GM12878 (cell line): ENCODE measurements at regions not wholly inside any gene's neighbourhood (a gene's known extent, or its start where the extent isn't known, plus 50 kb on each side); places are given as distances from the start of the nearest gene placed in this dataset.

ENCODE experiments used
- ATAC-seq: fragments of 200-7000 bp; cut with Tn5 transposase; 3 replicates; pipeline ENCODE4 v1.9.1; 2020; ENCODE audit warnings: mild to moderate bottlenecking, moderate library complexity
- BruUV-seq: library from RNA; stranded (reverse); fragments of 400-500 nt; replicated peaks from 2 replicates; lab custom pipeline; 2021; lab: Mats Ljungman, UMichigan
- CTCF ChIA-PET: fragments of 300-600 bp; sonication (Branson Sonifier 250); formaldehyde crosslinking; extraction: SDS; loops from one replicate; lab custom pipeline; 2021; ENCODE audit warnings: inconsistent platforms; lab: Yijun Ruan, JAX
- POLR2A ChIA-PET: fragments of 350-600 bp; formaldehyde crosslinking; extraction: SDS; loops from one replicate; lab custom pipeline; 2021; ENCODE audit warnings: inconsistent platforms; lab: Charles Lee
- RAD21 ChIA-PET: fragments of 300-600 bp; sonication (Branson Sonifier 250); formaldehyde crosslinking; loops from one replicate; lab custom pipeline; 2023; ENCODE audit warnings: antibody characterized with exemption; ENCODE audit not compliant: unreplicated experiment; lab: Charles Lee
- SMC1A ChIA-PET: fragments of 300-600 bp; sonication (Branson Sonifier 250); formaldehyde crosslinking; loops from one replicate; lab custom pipeline; 2023; ENCODE audit not compliant: unreplicated experiment, uncharacterized antibody; lab: Charles Lee
- DNase-seq: peaks from one replicate; pipeline ENCODE4 v3.0.0-alpha.2; 2011; ENCODE audit warnings: low read depth, low spot score
- FAIRE-seq: peaks from 3 replicates; lab custom pipeline; 2011; peaks lifted over from hg19 to GRCh38; lab: Jason Lieb, UNC
- H2AFZ ChIP-seq: 2 replicates; pipeline ENCODE4 v1.6.0; 2011; ENCODE audit warnings: low read depth, low read length, control low read depth; ENCODE audit not compliant: control insufficient read depth
- H3K27ac ChIP-seq: 2 replicates; pipeline ENCODE4 v1.5.1; 2011; ENCODE audit warnings: control low read depth; ENCODE audit not compliant: control insufficient read depth, insufficient read depth
- H3K27me3 ChIP-seq, 2 experiments: replicated peaks in 1 of 2; 2 replicates each; pipeline versions ENCODE4 v1.6.0 to v1.6.1; 2011; ENCODE audit warnings: low read length in 1 of 2; ENCODE audit not compliant: control insufficient read depth in 2 of 2, insufficient read depth in 2 of 2
- H3K36me3 ChIP-seq, 2 experiments: 2 replicates each; pipeline ENCODE4 v1.5.1; 2011; ENCODE audit warnings: low read length in 1 of 2; ENCODE audit not compliant: control insufficient read depth in 2 of 2, insufficient read depth in 2 of 2
- H3K4me1 ChIP-seq: 2 replicates; pipeline ENCODE4 v1.6.1; 2011; ENCODE audit warnings: mild to moderate bottlenecking, low read length, moderate library complexity, mixed read lengths; ENCODE audit not compliant: control insufficient read depth, insufficient read depth
- H3K4me2 ChIP-seq: 2 replicates; pipeline ENCODE4 v1.6.0; 2011; ENCODE audit warnings: control low read depth; ENCODE audit not compliant: control insufficient read depth, insufficient read depth
- H3K4me3 ChIP-seq: fragments of 200-600 bp; sonication (generic); 2 replicates; pipeline ENCODE4 v1.5.1; 2016
- H3K79me2 ChIP-seq: 2 replicates; pipeline ENCODE4 v1.6.0; 2011; ENCODE audit warnings: low read length; ENCODE audit not compliant: control insufficient read depth, insufficient read depth
- H3K9ac ChIP-seq: 2 replicates; pipeline ENCODE4 v1.8.0; 2011; ENCODE audit warnings: low read length, control low read depth, mixed read lengths; ENCODE audit not compliant: control insufficient read depth, insufficient read depth
- H3K9me3 ChIP-seq: replicated peaks from 3 replicates; pipeline ENCODE4 v1.5.1; 2011; ENCODE audit warnings: mild to moderate bottlenecking, low read length; ENCODE audit not compliant: control insufficient read depth, insufficient read depth
- H4K20me1 ChIP-seq: 2 replicates; pipeline ENCODE4 v1.6.0; 2011; ENCODE audit not compliant: control insufficient read depth, insufficient read depth
- CREB1 ChIP-seq: IDR thresholded peaks from 2 replicates; pipeline ENCODE4 v1.6.1; 2012; ENCODE audit warnings: low read depth, mild to moderate bottlenecking, inconsistent platforms
- WRNIP1 ChIP-seq: IDR thresholded peaks from 2 replicates; pipeline ENCODE4 v1.6.1; 2011; ENCODE audit warnings: low read depth, low read length, improper control_type of control experiment, borderline replicate concordance
- ZNF24 ChIP-seq: fragments of 450-650 bp; IDR thresholded peaks from 2 replicates; pipeline ENCODE4 v1.6.1; 2017; ENCODE audit warnings: antibody characterized with exemption, mild to moderate bottlenecking
- WGBS: methylation state at CpG from one replicate; pipeline ENCODE4 v1.1.6; 2016; ENCODE audit warnings: low lambda C conversion rate; ENCODE audit not compliant: insufficient replicate concordance, insufficient coverage; ENCODE audit errors: missing lambda C conversion rate; 5-methylcytosine and 5-hydroxymethylcytosine counted together
- in situ Hi-C: fragments of 300-500 bp; cut with MboI; formaldehyde crosslinking; loops from 9 replicates; pipeline ENCODE4 v1.14.3; 2018; ENCODE audit warnings: mixed read lengths
- intact Hi-C: fragments of 100-400 bp; cut with micrococcal nuclease; formaldehyde crosslinking; loops from one replicate; pipeline ENCODE4 v1.14.2; 2022; ENCODE audit not compliant: unreplicated experiment
- TF ChIP-seq, protein P1 (sequence below): IDR thresholded peaks from 2 replicates; pipeline ENCODE4 v1.6.1; 2011; ENCODE audit warnings: low read depth, mild to moderate bottlenecking, low read length, moderate library complexity, borderline replicate concordance; ENCODE audit errors: extremely low read depth
- TF ChIP-seq, protein P2 (sequence below): fragments of 450-650 bp; IDR thresholded peaks from 2 replicates; pipeline ENCODE4 v1.6.1; 2016; ENCODE audit warnings: mild to moderate bottlenecking, moderate library complexity, borderline replicate concordance

DNA sequence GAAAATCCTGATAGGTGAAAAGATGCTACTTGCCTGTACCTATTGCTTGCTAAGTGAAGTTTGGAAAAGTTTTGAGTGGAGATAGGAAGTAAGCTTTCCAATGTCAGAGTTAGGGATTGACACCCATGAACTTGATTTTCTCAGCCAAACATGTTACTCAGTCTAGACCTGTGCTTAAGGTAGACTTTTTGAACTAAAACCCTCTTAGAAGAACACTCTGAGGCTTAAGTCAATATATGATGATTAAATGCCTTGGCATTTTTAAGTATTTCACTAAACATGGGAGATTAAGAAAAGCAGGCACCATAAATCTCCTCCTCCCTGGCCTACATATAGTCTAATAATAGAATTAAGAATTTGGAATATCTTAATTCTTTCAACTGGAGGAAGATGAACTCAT is 785.6 kb upstream of the SOX9 start:
- ChIA-PET POLR2A (no interaction called here), SMC1A (no interaction called here), CTCF (no interaction called here), RAD21 (no interaction called here)
- Histone ChIP-seq H3K27me3 (no peaks in the 10 kb centered on the region), H3K36me3 (no peaks in the 10 kb centered on the region), H3K4me2 (no peak overlapping the region), H3K27ac (no peak overlapping the region), H4K20me1 (no peaks in the 10 kb centered on the region), H3K4me1 (no peaks in the 10 kb centered on the region), H2AFZ (no peak overlapping the region), H3K9ac (no peak overlapping the region), H3K79me2 (no peaks in the 10 kb centered on the region), H3K4me3 (no peak overlapping the region), H3K9me3 (no peaks in the 10 kb centered on the region)
- intact Hi-C loops: no loop called here
- no peak for DNase-seq
- no peak for TF ChIP-seq WRNIP1
- TF ChIP-seq, protein P1, sequence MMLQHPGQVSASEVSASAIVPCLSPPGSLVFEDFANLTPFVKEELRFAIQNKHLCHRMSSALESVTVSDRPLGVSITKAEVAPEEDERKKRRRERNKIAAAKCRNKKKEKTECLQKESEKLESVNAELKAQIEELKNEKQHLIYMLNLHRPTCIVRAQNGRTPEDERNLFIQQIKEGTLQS: no peak
- TF ChIP-seq CREB1: no peak
- no TSS peak for BruUV-seq
- no peak for ATAC-seq
- in situ Hi-C loops: no loop called here
- FAIRE-seq: no peak

GRCh38 chr17:71337938-71338337 is 782.9 kb upstream of the SOX9 start:
- intact Hi-C loops (no loop called here), in situ Hi-C loops (no loop called here)
- no peak overlapping the region for H3K4me3 ChIP-seq
- TF ChIP-seq ZNF24: no peak
- TF ChIP-seq, protein P2, sequence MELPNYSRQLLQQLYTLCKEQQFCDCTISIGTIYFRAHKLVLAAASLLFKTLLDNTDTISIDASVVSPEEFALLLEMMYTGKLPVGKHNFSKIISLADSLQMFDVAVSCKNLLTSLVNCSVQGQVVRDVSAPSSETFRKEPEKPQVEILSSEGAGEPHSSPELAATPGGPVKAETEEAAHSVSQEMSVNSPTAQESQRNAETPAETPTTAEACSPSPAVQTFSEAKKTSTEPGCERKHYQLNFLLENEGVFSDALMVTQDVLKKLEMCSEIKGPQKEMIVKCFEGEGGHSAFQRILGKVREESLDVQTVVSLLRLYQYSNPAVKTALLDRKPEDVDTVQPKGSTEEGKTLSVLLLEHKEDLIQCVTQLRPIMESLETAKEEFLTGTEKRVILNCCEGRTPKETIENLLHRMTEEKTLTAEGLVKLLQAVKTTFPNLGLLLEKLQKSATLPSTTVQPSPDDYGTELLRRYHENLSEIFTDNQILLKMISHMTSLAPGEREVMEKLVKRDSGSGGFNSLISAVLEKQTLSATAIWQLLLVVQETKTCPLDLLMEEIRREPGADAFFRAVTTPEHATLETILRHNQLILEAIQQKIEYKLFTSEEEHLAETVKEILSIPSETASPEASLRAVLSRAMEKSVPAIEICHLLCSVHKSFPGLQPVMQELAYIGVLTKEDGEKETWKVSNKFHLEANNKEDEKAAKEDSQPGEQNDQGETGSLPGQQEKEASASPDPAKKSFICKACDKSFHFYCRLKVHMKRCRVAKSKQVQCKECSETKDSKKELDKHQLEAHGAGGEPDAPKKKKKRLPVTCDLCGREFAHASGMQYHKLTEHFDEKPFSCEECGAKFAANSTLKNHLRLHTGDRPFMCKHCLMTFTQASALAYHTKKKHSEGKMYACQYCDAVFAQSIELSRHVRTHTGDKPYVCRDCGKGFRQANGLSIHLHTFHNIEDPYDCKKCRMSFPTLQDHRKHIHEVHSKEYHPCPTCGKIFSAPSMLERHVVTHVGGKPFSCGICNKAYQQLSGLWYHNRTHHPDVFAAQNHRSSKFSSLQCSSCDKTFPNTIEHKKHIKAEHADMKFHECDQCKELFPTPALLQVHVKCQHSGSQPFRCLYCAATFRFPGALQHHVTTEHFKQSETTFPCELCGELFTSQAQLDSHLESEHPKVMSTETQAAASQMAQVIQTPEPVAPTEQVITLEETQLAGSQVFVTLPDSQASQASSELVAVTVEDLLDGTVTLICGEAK: no peak
- WGBS: 23% methylated on average over 2 of the region's 2 CpGs
- no peak overlapping the region for H3K4me2 ChIP-seq
- H3K36me3 ChIP-seq: no peaks in the 10 kb centered on the region
- CTCF ChIA-PET: no interaction called here
- RAD21 ChIA-PET: no interaction called here
- H4K20me1 ChIP-seq: no peaks in the 10 kb centered on the region
- H3K27ac ChIP-seq: no peak overlapping the region
- no TSS peak for BruUV-seq
- H3K4me1 ChIP-seq: no peaks in the 10 kb centered on the region
- no peaks in the 10 kb centered on the region for H3K79me2 ChIP-seq
- POLR2A ChIA-PET: no interaction called here
- H2AFZ ChIP-seq: no peak overlapping the region
- SMC1A ChIA-PET: no interaction called here
- DNase-seq (no peak), FAIRE-seq (no peak), ATAC-seq (no peak)
- H3K9me3 ChIP-seq: no peaks in the 10 kb centered on the region
- no peaks in the 10 kb centered on the region for H3K27me3 ChIP-seq
- no peak overlapping the region for H3K9ac ChIP-seq
